ENCODE measurements at regions not wholly inside any gene's neighbourhood (a gene's known extent, or its start where the extent isn't known, plus 50 kb on each side); places are given as distances from the start of the nearest gene placed in this dataset.

- TF ChIP-seq CTCF (conservative IDR thresholded peaks at IDR 0.05) (no peak), ZFX (IDR thresholded peaks at IDR 0.05) (no peak)
Measured at GRCh38 chr16:85207357-85207921, 95.2 kb upstream of the CIBAR2 start.

GRCh38 chr16:85208181-85208580 is 95.9 kb upstream of the CIBAR2 start:
- no peak for TF ChIP-seq CTCF (conservative IDR thresholded peaks at IDR 0.05)
- TF ChIP-seq ZFX (IDR thresholded peaks at IDR 0.05): no peak

More at GRCh38 chr16:85207357-85207921, 95.2 kb upstream of the CIBAR2 start:
- H3K27ac ChIP-seq: no peak overlapping the region

GRCh38 chr16:85208643-85209520 is 96.6 kb upstream of the CIBAR2 start:
- TF ChIP-seq ZFX (IDR thresholded peaks at IDR 0.05) (no peak), CTCF (conservative IDR thresholded peaks at IDR 0.05) (no peak)
- H3K27ac ChIP-seq: no peak overlapping the region

More at GRCh38 chr16:85208181-85208580, 95.9 kb upstream of the CIBAR2 start:
- no peak overlapping the region for H3K27ac ChIP-seq

GRCh38 chr16:85209526-85210121 is 97.4 kb upstream of the CIBAR2 start:
- H3K27ac ChIP-seq: no peak overlapping the region
- no peak for TF ChIP-seq ZFX (IDR thresholded peaks at IDR 0.05)
- no peak for TF ChIP-seq CTCF (conservative IDR thresholded peaks at IDR 0.05)

GRCh38 chr16:85210423-85211169 is 98.3 kb upstream of the CIBAR2 start:
- TF ChIP-seq CTCF (conservative IDR thresholded peaks at IDR 0.05) (no peak), ZFX (IDR thresholded peaks at IDR 0.05) (no peak)
- no peak overlapping the region for H3K27ac ChIP-seq

GRCh38 chr16:85211271-85211801 is 99.1 kb upstream of the CIBAR2 start:
- no peak for TF ChIP-seq ZFX (IDR thresholded peaks at IDR 0.05)
- no peak for TF ChIP-seq CTCF (conservative IDR thresholded peaks at IDR 0.05)
- no peak overlapping the region for H3K27ac ChIP-seq

Measured in C4-2B (cell line).